ENCODE measurements at regions not wholly inside any gene's neighbourhood (a gene's known extent, or its start where the extent isn't known, plus 50 kb on each side); places are given as distances from the start of the nearest gene placed in this dataset.

- TF ChIP-seq, protein P1, sequence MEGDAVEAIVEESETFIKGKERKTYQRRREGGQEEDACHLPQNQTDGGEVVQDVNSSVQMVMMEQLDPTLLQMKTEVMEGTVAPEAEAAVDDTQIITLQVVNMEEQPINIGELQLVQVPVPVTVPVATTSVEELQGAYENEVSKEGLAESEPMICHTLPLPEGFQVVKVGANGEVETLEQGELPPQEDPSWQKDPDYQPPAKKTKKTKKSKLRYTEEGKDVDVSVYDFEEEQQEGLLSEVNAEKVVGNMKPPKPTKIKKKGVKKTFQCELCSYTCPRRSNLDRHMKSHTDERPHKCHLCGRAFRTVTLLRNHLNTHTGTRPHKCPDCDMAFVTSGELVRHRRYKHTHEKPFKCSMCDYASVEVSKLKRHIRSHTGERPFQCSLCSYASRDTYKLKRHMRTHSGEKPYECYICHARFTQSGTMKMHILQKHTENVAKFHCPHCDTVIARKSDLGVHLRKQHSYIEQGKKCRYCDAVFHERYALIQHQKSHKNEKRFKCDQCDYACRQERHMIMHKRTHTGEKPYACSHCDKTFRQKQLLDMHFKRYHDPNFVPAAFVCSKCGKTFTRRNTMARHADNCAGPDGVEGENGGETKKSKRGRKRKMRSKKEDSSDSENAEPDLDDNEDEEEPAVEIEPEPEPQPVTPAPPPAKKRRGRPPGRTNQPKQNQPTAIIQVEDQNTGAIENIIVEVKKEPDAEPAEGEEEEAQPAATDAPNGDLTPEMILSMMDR (IDR thresholded peaks at IDR 0.05): no peak
- TF ChIP-seq POLR2A (IDR thresholded peaks at IDR 0.05): no peak
Observed at GRCh38 chr13:62193919-62194318, 778.3 kb upstream of the PCDH20 start.
